ENCODE measurements at regions not wholly inside any gene's neighbourhood (a gene's known extent, or its start where the extent isn't known, plus 50 kb on each side); places are given as distances from the start of the nearest gene placed in this dataset.

GRCh38 chr1:235017719-235018118 lies 110.9 kb downstream of the TOMM20 start:
- H3K27me3 ChIP-seq (ENCODE audit: control insufficient read depth, extremely low read depth, insufficient read depth, low read length): no peaks in the 10 kb centered on the region
- H3K4me3 ChIP-seq (ENCODE audit: control insufficient read depth in 2 of 3, extremely low read depth in 1 of 3, insufficient read depth in 2 of 3, low read depth in 1 of 3, low read length in 3 of 3): no peak overlapping the region
- H3K9me1 ChIP-seq (ENCODE audit: control insufficient read depth, extremely low read depth, insufficient read depth, low read length): no peaks in the 10 kb centered on the region
- dilution Hi-C loops (cut with MboI; ENCODE audit: extremely low pct_ligation_motif_present, low sequenced_read_pairs): no loop called here
- H3K79me2 ChIP-seq (ENCODE audit: control insufficient read depth, insufficient read depth, low read length): no peaks in the 10 kb centered on the region
- TF ChIP-seq, protein P1, sequence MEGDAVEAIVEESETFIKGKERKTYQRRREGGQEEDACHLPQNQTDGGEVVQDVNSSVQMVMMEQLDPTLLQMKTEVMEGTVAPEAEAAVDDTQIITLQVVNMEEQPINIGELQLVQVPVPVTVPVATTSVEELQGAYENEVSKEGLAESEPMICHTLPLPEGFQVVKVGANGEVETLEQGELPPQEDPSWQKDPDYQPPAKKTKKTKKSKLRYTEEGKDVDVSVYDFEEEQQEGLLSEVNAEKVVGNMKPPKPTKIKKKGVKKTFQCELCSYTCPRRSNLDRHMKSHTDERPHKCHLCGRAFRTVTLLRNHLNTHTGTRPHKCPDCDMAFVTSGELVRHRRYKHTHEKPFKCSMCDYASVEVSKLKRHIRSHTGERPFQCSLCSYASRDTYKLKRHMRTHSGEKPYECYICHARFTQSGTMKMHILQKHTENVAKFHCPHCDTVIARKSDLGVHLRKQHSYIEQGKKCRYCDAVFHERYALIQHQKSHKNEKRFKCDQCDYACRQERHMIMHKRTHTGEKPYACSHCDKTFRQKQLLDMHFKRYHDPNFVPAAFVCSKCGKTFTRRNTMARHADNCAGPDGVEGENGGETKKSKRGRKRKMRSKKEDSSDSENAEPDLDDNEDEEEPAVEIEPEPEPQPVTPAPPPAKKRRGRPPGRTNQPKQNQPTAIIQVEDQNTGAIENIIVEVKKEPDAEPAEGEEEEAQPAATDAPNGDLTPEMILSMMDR (optimal IDR thresholded peaks at IDR 0.05 in 1 of 3, IDR thresholded peaks at IDR 0.05 in 1 of 3, conservative IDR thresholded peaks at IDR 0.05 in 1 of 3; ENCODE audit: extremely low read depth in 1 of 3, insufficient read depth in 2 of 3, low read length in 3 of 3): no peak
- no peak for TF ChIP-seq EZH2 (IDR thresholded peaks at IDR 0.05; ENCODE audit: low read length)
- DNase-seq (ENCODE audit: low read depth, low spot score) (no peak), FAIRE-seq (peak; percentile 61)
- H3K4me1 ChIP-seq (ENCODE audit: control insufficient read depth, extremely low read depth, insufficient read depth, low read length): peaks cover 37% of the 10 kb centered on the region
- H2AFZ ChIP-seq (ENCODE audit: control insufficient read depth, low read length): no peak overlapping the region
- H3K4me2 ChIP-seq (ENCODE audit: control insufficient read depth, extremely low read depth, insufficient read depth, low read depth, low read length): peak overlapping the region; percentile 11
- H3K9me3 ChIP-seq (ENCODE audit: control insufficient read depth, low read depth, low read length): no peaks in the 10 kb centered on the region
- H3K36me3 ChIP-seq (ENCODE audit: control insufficient read depth in 2 of 2, extremely low read depth in 1 of 2, insufficient read depth in 2 of 2, low read length in 2 of 2): no peaks in the 10 kb centered on the region
- no peaks in the 10 kb centered on the region for H4K20me1 ChIP-seq (ENCODE audit: control insufficient read depth, extremely low read depth, insufficient read depth, low read length)
- H3K27ac ChIP-seq (ENCODE audit: control insufficient read depth, insufficient read depth, low read length): peak overlapping the region; percentile 64
- peak overlapping the region; percentile 23 for H3K9ac ChIP-seq (ENCODE audit: control insufficient read depth, extremely low read depth, insufficient read depth, low read length)

DNA sequence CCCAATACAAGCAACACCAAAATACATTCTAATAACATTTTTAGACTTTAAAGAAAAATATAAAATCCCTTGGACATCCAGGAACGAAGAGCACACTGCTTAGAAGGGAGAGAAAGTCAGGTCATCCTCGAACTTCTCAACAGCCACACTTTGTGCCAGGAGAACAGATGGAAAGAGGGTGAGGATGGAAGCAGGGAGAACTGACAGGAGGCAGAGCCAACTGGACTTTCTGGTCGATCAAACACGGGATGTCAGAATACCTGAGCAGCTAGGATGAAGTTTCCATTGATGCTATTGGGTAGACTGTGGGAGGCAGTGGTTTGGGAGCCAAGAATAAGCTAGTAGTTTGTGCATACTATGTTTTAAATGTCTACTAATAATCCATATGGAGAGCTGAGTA lies 111.4 kb downstream of the TOMM20 start:
- DNase-seq (ENCODE audit: low read depth, low spot score) (no peak), FAIRE-seq (no peak)
- no peaks in the 10 kb centered on the region for H3K36me3 ChIP-seq (ENCODE audit: control insufficient read depth in 2 of 2, extremely low read depth in 1 of 2, insufficient read depth in 2 of 2, low read length in 2 of 2)
- H3K9me3 ChIP-seq (ENCODE audit: control insufficient read depth, low read depth, low read length): no peaks in the 10 kb centered on the region
- H3K79me2 ChIP-seq (ENCODE audit: control insufficient read depth, insufficient read depth, low read length): no peaks in the 10 kb centered on the region
- no peak overlapping the region for H2AFZ ChIP-seq (ENCODE audit: control insufficient read depth, low read length)
- no peaks in the 10 kb centered on the region for H4K20me1 ChIP-seq (ENCODE audit: control insufficient read depth, extremely low read depth, insufficient read depth, low read length)
- peaks cover 42% of the 10 kb centered on the region for H3K4me1 ChIP-seq (ENCODE audit: control insufficient read depth, extremely low read depth, insufficient read depth, low read length)
- TF ChIP-seq EZH2 (IDR thresholded peaks at IDR 0.05; ENCODE audit: low read length): no peak
- TF ChIP-seq, protein P1 (optimal IDR thresholded peaks at IDR 0.05 in 1 of 3, IDR thresholded peaks at IDR 0.05 in 1 of 3, conservative IDR thresholded peaks at IDR 0.05 in 1 of 3; ENCODE audit: extremely low read depth in 1 of 3, insufficient read depth in 2 of 3, low read length in 3 of 3): no peak
- dilution Hi-C loops (cut with MboI; ENCODE audit: extremely low pct_ligation_motif_present, low sequenced_read_pairs): no loop called here
- no peak overlapping the region for H3K4me2 ChIP-seq (ENCODE audit: control insufficient read depth, extremely low read depth, insufficient read depth, low read depth, low read length)
- no peaks in the 10 kb centered on the region for H3K27me3 ChIP-seq (ENCODE audit: control insufficient read depth, extremely low read depth, insufficient read depth, low read length)
- peak overlapping the region; percentile 18 for H3K9ac ChIP-seq (ENCODE audit: control insufficient read depth, extremely low read depth, insufficient read depth, low read length)
- H3K9me1 ChIP-seq (ENCODE audit: control insufficient read depth, extremely low read depth, insufficient read depth, low read length): no peaks in the 10 kb centered on the region
- H3K27ac ChIP-seq (ENCODE audit: control insufficient read depth, insufficient read depth, low read length): peak overlapping the region; percentile 64
- H3K4me3 ChIP-seq (ENCODE audit: control insufficient read depth in 2 of 3, extremely low read depth in 1 of 3, insufficient read depth in 2 of 3, low read depth in 1 of 3, low read length in 3 of 3): no peak overlapping the region
